Progenitor cell of endocrine pancreas (in vitro differentiated cells): ENCODE measurements at regions not wholly inside any gene's neighbourhood (a gene's known extent, or its start where the extent isn't known, plus 50 kb on each side); places are given as distances from the start of the nearest gene placed in this dataset.

Experiments used
- DNase-seq: peaks from one replicate; pipeline ENCODE4 v3.0.0; 2021; ENCODE audit warnings: low spot score; ENCODE audit not compliant: unreplicated experiment
- H3K27ac Mint-ChIP-seq: 2 replicates; pipeline ENCODE4 v1.8.0; 2021; ENCODE audit warnings: mild to moderate bottlenecking, moderate library complexity, mixed read lengths
- H3K27me3 Mint-ChIP-seq: 2 replicates; pipeline ENCODE4 v1.8.0; 2021; ENCODE audit warnings: mixed read lengths
- H3K36me3 Mint-ChIP-seq: 2 replicates; pipeline ENCODE4 v1.8.0; 2022; ENCODE audit warnings: mixed read lengths; ENCODE audit not compliant: insufficient read depth
- H3K4me1 Mint-ChIP-seq: 2 replicates; pipeline ENCODE4 v1.8.0; 2021; ENCODE audit warnings: low read depth, mixed read lengths
- H3K4me3 Mint-ChIP-seq: 2 replicates; pipeline ENCODE4 v1.8.0; 2021; ENCODE audit warnings: low read depth, mild to moderate bottlenecking, moderate library complexity, mixed read lengths
- H3K9me3 Mint-ChIP-seq: 2 replicates; pipeline ENCODE4 v1.8.0; 2021; ENCODE audit warnings: low read depth, mixed read lengths
- TF ChIP-seq, protein P1 (sequence below): fragments of 200-600 bp; sonication (generic); IDR thresholded peaks from one replicate; pipeline ENCODE4 v1.5.0; 2021; ENCODE audit warnings: antibody characterized with exemption, mild to moderate bottlenecking; ENCODE audit not compliant: unreplicated experiment

DNA sequence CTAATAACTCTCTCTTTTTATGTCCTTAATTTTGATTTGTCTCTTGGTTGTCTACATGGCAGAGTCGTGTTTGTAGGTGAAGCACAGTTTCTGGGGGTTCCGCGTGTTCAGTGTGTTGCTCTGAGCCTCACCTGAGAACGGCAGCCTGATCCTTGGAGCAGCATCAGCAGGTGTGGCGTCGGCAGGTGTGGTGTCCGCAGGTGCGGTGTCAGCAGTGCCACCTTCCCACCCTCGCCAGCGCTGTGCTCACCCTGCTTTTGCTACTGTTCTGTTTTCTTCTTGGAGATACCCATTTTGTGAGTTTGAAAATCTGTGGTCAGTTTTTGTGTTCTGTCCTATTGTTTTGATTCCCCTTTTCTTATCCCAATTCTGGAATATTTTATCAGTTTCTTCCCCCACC is 406.6 kb downstream of the GLRX3 start:
- H3K4me3 Mint-ChIP-seq, result no peak overlapping the region
- H3K36me3 Mint-ChIP-seq, result no peaks in the 10 kb centered on the region
- H3K9me3 Mint-ChIP-seq, result no peaks in the 10 kb centered on the region
- no peak for DNase-seq
- H3K27ac Mint-ChIP-seq, result no peak overlapping the region
- TF ChIP-seq, protein P1, sequence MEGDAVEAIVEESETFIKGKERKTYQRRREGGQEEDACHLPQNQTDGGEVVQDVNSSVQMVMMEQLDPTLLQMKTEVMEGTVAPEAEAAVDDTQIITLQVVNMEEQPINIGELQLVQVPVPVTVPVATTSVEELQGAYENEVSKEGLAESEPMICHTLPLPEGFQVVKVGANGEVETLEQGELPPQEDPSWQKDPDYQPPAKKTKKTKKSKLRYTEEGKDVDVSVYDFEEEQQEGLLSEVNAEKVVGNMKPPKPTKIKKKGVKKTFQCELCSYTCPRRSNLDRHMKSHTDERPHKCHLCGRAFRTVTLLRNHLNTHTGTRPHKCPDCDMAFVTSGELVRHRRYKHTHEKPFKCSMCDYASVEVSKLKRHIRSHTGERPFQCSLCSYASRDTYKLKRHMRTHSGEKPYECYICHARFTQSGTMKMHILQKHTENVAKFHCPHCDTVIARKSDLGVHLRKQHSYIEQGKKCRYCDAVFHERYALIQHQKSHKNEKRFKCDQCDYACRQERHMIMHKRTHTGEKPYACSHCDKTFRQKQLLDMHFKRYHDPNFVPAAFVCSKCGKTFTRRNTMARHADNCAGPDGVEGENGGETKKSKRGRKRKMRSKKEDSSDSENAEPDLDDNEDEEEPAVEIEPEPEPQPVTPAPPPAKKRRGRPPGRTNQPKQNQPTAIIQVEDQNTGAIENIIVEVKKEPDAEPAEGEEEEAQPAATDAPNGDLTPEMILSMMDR, result no peak
- H3K4me1 Mint-ChIP-seq, result no peaks in the 10 kb centered on the region
- peaks cover 38% of the 10 kb centered on the region for H3K27me3 Mint-ChIP-seq

DNA sequence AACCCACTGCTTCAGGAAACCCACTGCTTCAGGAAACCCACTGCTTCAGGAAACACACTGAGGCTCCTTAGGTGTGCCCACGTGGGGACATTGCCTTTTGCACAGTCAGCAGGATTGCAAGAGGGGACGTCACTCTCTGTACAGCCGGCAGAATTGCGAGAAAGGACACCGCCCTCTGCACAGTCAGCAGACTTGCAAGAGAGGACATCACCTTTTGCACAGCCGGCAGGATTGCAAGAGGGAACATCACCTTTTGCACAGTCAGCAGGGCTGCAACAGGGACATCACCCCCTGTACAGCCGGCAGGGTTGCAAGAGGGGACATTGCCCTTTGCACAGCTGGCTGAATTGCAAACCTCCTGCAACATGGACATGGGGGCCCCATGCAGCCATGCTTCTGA is 407.6 kb downstream of the GLRX3 start:
- no peaks in the 10 kb centered on the region for H3K36me3 Mint-ChIP-seq
- TF ChIP-seq, protein P1, result no peak
- no peak overlapping the region for H3K27ac Mint-ChIP-seq
- no peak for DNase-seq
- H3K27me3 Mint-ChIP-seq, result peaks cover 40% of the 10 kb centered on the region
- H3K9me3 Mint-ChIP-seq, result no peaks in the 10 kb centered on the region
- H3K4me3 Mint-ChIP-seq, result no peak overlapping the region
- no peaks in the 10 kb centered on the region for H3K4me1 Mint-ChIP-seq

GRCh38 chr10:130545122-130545521 is 408.9 kb downstream of the GLRX3 start:
- DNase-seq, result no peak
- no peak overlapping the region for H3K4me3 Mint-ChIP-seq
- H3K4me1 Mint-ChIP-seq, result no peaks in the 10 kb centered on the region
- H3K36me3 Mint-ChIP-seq, result no peaks in the 10 kb centered on the region
- no peak overlapping the region for H3K27ac Mint-ChIP-seq
- TF ChIP-seq, protein P1, result no peak
- H3K27me3 Mint-ChIP-seq, result peaks cover 51% of the 10 kb centered on the region
- no peaks in the 10 kb centered on the region for H3K9me3 Mint-ChIP-seq

DNA sequence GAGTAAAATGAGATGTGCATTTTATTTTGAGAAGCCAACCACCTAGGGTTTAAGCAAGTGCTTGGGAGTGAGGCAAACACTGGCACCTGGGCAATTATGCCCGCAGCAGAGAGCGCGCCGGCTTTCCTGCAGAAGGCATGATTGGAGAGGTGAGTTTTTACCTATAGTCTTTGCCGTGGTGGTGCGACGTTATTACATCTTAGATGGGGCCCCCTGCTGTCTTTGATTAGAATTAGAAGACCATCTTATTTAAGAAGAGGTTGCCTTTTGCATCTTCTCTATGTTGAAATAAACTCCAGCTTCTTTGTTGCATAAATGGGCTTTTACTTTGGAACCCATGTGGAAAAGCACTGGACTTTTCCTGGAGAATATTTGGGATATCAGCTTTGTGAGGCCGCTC is 409.5 kb downstream of the GLRX3 start:
- Mint-ChIP-seq H3K27me3 (peaks cover 56% of the 10 kb centered on the region), H3K9me3 (no peaks in the 10 kb centered on the region), H3K4me1 (no peaks in the 10 kb centered on the region), H3K36me3 (no peaks in the 10 kb centered on the region), H3K4me3 (no peak overlapping the region), H3K27ac (no peak overlapping the region)
- TF ChIP-seq, protein P1, result no peak
- no peak for DNase-seq

- H3K4me3 Mint-ChIP-seq, result no peak overlapping the region
- H3K36me3 Mint-ChIP-seq, result no peaks in the 10 kb centered on the region
- H3K4me1 Mint-ChIP-seq, result no peaks in the 10 kb centered on the region
- no peak for DNase-seq
- peaks cover 47% of the 10 kb centered on the region for H3K27me3 Mint-ChIP-seq
- no peak overlapping the region for H3K27ac Mint-ChIP-seq
- TF ChIP-seq, protein P1, result no peak
- H3K9me3 Mint-ChIP-seq, result no peaks in the 10 kb centered on the region
Measured at GRCh38 chr10:130546841-130547240, 410.6 kb downstream of the GLRX3 start.
